GM19239 (cell line): ENCODE measurements at regions not wholly inside any gene's neighbourhood (a gene's known extent, or its start where the extent isn't known, plus 50 kb on each side); places are given as distances from the start of the nearest gene placed in this dataset.

Experiments
- DNase-seq: peaks from one replicate; pipeline ENCODE4 v3.0.0; 2011; ENCODE audit warnings: low spot score; ENCODE audit not compliant: insufficient read length
- FAIRE-seq: peaks from 2 replicates; lab custom pipeline; 2011; peaks lifted over from hg19 to GRCh38; lab: Jason Lieb, UNC

DNA sequence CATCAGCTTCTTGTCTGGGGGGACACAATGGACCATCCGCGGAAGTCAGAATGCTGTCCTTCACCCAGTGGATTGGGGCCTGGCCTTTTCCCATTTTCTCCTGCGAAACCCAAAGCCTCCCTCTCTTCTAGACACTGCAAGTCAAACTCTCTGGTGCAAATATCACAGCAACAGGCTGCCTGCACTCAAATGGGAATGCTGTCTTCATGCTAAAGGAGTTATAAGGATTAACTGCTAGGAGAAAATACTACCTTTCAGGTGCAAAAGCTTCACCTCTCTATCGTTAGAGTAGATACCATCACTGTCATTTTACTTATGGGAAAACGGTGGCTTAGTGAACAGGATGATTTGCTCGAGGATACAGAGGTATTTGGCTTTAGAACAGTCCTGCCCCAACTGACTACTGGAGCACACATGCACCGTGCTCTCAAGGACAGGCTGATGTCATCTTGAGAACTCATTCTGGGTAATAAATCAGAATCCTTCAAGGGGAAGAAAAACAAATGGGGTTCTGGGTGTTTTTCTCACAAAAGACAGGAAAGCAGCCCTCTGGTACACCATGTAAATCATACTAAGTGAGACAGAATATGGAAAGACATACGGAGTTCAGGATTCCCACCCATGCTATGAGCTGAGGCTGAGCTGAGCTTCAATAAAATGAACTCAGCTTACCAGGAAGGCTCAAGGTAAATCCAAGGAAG is 100.9 kb downstream of the SAMD9 start:
- no peak for DNase-seq
- FAIRE-seq, result no peak

DNA sequence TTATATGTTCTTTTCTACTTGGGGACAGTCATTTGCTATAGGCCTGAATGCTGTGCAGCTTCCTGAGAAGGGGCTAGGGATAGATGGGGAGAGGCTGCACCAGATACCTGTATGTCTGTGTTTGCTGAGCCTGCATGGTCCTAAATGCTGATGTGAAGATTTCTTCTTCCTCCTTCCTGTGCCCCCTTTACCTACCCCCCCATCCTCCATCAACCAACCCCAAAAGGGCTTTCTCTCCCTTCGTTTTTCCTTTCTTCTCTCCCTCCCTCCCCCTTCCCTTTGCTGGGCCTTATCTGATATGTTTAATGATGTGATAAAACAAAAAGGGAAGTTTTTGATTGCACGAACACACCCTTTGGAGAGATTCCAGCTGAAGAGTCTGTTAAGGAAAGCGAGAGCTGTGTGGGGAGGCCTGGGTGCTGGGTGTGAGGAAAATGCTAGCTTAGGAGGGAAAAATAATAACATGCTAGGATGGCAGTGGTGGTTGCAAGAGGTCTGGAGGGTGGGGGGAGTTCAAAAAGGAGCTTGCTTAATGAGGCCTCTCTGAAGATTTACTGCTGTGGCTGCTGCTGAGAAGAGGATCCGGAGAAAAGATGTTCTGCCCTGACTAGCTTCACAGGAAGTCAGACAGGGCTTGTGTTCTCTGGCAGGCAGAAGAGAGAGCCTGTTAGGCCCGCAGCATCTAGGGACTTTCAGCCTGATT is 101.8 kb downstream of the SAMD9 start:
- no peak for DNase-seq
- FAIRE-seq, result no peak

DNA sequence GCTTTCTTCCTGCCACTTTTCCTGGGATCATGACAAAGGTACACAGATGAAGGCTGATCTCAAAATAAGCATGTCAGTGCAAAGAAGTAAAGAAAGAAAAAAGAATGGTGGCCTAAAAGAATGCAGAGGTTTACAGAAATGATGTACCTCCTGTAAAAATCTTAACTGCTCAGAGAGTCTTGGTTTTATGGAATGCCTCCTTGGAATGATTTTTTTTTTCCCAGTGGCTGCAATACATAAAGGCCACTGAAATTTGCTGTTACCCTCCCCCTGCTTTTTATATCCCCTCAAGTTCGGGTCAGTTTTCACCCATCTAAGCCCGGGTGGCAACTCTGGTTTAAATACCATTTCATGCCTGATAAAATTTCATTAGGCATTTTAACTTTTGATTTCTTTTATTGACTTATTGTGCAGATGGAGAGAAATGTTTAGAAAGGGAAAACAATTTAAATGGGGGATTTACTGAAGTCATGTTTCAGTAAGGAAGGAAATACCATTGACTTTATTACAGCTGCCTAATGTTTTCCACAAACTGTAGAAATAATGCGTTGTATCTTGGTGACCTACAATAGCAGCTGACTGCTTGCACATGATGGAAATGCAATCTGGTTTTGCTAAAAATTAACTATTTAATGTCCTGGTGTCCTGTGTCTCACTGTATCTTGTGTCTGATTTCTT is 102.5 kb downstream of the SAMD9 start:
- DNase-seq (no peak), FAIRE-seq (no peak)

GRCh38 chr7:93014410-93014809 is 103.4 kb downstream of the SAMD9 start:
- FAIRE-seq, result no peak
- DNase-seq, result no peak

DNA sequence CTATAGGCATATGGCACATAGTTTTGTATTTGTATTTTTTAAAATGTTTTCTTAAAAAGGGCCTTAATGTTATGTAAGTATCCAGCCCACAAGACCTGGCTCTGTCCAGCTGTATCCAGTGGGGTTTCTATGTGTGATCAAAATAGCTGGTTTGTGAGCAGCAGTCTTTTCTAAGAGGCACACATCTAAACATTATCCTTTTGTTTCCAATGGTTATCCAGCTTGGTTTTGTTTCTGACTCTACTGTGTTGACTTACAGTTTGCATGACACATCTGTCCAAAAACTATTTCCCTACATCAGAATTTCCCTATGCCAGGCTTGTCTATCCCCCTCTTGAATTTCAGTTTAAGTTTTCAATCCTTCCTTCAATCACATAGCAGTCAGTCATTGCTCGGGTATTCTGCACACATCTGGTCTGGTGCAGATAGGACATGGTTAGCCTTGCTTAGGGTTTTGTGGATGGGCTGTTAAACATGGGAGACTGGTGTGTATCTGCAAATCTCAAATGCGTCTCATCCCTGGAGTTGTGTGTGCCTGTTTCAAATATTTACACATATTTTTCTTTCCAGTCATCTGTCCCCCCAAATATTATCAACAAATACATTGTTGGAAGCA is 104.2 kb downstream of the SAMD9 start:
- no peak for FAIRE-seq
- DNase-seq, result no peak

GRCh38 chr7:93011351-93012294 is 106.2 kb downstream of the SAMD9 start:
- FAIRE-seq (no peak), DNase-seq (no peak)

GRCh38 chr7:93008833-93009232 is 108.9 kb downstream of the SAMD9 start:
- FAIRE-seq, result no peak
- DNase-seq, result no peak

DNA sequence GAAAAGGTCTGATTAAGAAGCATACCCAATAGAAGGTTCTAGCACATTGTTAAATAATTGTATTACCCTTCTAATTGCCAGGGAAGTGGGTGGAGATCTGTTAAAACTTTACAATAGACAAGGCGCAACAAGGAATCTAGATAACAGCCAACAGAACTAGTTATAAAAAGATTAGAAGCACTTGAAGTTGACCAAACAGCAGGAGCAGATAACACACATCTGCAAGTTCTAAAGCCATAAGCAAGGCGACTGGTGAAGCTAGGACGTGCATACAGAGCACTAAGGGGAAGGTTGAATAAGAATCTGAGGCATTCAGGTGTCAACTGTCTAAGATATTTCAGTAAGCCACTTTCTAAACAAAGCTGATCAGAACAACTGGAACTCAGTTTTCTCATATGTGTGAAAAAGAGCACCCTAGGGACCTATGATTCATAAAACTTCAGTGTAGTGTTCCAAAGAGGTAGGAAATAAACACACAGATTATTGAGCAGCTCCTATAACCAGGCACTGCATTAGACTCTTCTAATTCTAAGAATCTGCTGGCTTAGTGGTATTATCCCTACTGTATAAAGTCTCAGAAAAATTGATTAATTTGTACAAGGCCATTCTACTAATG is 111.2 kb downstream of the SAMD9 start:
- FAIRE-seq (no peak), DNase-seq (no peak)

DNA sequence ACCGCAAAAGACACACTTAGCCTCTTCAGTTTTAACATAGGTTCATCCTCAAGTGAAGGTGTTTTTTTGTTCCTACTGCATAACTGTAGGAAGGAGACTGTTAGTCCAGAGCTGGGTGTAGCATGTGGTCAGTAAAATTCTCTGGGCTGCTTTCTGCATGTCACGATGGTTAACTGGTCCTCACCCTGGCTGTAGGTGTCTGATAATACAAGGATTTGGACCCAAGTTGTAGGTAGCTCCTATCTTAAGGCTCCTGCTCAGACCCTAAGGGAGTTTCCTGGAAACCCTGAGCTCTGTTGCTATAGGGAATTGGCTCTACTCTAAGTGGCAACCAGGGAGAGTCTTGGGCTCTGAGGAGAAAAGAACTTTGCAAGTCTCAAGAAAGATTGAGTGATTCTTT is 112.9 kb downstream of the SAMD9 start:
- DNase-seq (no peak), FAIRE-seq (no peak)

DNA sequence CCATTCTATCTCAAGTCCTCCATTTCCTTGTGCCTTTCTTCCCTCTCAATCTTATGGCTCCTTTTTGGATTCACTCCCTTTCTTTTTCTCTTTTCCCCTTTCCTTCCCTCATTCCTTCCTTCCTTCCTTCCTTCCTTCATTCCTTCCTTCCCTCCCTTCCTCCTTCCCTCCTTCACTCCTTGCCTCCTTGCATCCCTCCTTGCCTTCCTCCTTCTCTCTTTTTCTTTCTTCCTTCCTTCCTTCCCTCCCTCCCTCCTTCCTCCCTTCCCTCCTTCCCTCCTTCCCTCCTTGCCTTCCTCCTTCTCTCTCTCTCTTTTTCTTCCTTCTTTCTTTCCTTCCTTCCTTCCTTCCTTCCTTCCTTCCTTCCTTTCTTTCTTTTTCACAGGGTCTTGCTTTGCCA is 120.1 kb downstream of the SAMD9 start:
- FAIRE-seq (no peak), DNase-seq (no peak)

GRCh38 chr7:92997152-92997551 is 120.6 kb downstream of the SAMD9 start:
- FAIRE-seq (peak; percentile 23), DNase-seq (no peak)

DNA sequence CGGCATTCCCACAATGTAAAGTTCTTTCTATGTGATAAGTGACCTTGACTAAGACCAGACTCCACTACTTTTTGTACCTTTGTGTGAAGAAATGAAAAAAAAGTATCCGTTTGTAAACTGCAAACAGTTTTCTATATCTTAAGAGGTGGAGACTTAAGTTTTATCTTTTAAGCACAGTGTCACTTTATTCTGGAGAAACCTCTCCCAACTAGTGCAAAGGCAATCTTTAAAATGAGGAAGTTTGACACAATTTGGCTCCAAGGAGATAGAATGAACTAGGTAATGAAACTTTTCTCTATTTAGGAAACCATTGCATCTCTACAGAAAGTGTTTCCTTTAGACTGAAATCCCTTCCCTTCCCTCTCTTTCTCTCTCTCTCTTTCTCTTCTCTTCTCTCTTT is 122.9 kb downstream of the SAMD9 start:
- FAIRE-seq (no peak), DNase-seq (no peak)

- DNase-seq, result no peak
- no peak for FAIRE-seq
Observed at GRCh38 chr7:92992932-92993331, 124.8 kb downstream of the SAMD9 start.

DNA sequence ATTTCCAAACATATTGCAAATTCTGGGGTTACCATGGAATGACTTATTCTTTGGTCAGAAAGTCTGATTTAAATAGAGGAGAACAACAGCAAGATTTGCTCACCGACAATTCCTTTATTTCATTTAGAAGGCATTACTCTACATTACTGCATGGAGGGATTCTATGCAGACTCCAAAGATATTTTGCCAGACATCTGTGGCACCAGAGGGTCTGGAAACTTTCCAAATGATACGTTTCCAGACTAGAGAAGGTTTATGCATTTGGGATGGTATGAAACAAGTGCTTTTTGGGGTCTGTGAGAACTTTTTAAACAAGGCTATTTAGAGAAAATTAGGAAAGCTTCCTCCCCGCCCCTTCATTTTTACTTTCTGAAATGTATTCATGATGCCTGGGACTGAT is 125.3 kb downstream of the SAMD9 start:
- FAIRE-seq (no peak), DNase-seq (no peak)

GRCh38 chr7:92991190-92991589 is 126.6 kb downstream of the SAMD9 start:
- FAIRE-seq (no peak), DNase-seq (no peak)

GRCh38 chr7:92988941-92989545 is 128.7 kb downstream of the SAMD9 start:
- DNase-seq (no peak), FAIRE-seq (no peak)

DNA sequence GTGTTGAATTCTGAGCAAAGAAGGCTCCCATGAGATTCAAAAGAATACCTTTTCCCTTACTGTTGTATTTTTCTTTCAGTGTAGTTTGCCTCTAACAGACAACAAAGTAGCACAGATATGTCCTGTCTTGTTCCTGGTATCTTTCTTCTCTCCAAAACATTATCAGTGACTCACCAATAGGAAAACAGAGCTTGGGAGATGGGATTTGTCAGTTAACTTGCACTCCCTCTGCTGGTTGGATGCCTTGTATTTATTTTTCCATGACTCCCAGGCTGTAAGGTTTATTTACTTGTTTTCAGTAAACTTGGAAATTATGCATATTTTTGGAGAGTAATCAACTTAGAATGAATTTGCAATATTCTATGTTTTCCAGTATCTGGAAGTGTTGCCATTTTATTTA is 129.7 kb downstream of the SAMD9 start:
- FAIRE-seq, result no peak
- DNase-seq, result no peak

DNA sequence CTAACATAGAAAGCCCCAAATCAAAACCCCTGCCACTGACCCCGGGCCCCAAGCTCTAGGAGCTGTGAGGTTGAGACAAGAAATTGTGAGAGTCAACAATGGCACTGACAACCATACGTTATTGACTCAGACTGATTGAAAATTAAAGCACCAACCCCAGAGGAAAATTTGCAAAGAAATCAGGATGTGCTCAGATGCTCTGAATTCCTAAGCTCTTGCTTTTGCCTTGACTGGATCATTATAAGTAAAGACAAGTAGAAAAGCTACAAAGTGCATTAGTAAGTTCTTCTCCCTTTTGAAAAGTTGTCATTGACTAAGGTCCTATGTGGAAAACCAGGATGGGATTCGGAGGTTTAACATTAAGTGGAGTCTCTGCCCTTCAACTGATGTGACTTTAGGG is 130.2 kb downstream of the SAMD9 start:
- no peak for DNase-seq
- no peak for FAIRE-seq

DNA sequence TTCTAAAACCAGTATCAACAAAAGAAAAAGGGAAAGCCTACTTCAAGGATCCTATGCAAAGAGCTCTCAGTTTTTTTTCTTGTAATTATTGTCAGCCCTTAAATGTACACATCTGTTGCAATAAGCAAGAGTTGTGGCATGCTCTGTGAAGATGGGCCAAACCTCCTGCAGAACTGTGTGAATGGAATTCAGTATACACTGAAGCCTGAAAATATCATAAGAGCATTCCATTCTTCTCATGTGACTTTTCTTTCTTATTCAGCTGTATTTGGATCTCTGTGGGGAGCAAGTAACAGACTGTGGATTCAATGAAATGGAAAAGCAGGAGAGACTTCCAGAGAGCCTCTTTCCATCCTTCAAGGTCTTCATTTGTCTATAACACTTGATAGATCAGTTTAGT is 130.7 kb downstream of the SAMD9 start:
- DNase-seq (no peak), FAIRE-seq (no peak)
